Stimulated activated CD4-positive, alpha-beta T cell treated with anti-CD3 and anti-CD28 coated beads, Interleukin-15, amount 100 ng/mL, for 24 hours (primary cell): ENCODE measurements at regions not wholly inside any gene's neighbourhood (a gene's known extent, or its start where the extent isn't known, plus 50 kb on each side); places are given as distances from the start of the nearest gene placed in this dataset.

Experiments
- DNase-seq: peaks from one replicate; pipeline ENCODE4 v3.0.0-alpha.2; 2020

DNA sequence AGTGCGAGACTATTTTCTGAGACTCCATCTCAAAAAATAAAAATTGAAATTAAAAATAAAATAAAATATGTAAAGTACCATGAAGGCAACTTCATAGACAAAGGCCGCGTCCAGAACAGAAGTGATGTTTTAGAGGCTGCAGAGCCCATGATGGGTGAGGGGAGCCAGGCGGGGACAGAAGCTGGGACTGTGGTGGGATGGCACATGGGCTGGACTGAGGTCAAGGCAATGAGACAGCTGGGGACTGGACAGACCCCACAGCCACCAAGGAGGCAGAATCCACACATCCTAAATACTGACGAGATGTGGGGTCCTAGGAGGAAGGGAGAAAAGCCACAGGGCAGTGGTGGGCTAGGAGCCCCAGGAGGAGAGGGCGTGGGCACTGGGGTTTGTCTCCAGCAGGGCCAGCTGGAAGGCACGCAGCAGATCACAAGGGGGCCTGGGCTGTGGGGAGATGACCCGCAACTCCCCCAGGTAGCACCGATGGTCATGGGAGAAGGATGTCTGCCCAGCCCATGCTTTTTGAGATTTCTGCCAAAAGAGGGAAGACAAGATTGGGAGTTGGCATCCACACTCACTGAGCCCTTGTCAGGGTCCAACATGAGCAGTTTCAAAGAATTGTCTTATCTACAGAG, 74.3 kb downstream of the KCNF1 start:
- DNase-seq, result no peak

DNA sequence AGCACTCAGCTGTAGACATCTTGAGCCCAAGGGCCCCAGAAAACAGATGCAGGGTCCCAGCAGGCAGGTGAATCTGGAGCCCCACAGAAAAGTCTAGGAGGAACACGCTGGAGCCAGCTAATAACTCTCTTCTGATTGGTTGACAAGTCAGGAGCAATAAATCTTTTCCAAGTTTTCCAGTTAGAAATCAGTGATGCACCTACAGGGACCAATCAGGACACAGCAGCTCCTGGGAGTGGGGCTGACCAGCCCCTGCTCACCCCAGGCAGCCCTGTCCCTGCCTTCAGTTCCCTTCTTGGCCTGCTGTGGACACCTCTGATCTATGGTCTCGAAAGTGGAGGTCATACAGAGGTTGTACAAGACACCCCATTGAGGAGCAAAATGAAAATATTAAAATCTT, 75.7 kb downstream of the KCNF1 start:
- DNase-seq, result no peak

DNA sequence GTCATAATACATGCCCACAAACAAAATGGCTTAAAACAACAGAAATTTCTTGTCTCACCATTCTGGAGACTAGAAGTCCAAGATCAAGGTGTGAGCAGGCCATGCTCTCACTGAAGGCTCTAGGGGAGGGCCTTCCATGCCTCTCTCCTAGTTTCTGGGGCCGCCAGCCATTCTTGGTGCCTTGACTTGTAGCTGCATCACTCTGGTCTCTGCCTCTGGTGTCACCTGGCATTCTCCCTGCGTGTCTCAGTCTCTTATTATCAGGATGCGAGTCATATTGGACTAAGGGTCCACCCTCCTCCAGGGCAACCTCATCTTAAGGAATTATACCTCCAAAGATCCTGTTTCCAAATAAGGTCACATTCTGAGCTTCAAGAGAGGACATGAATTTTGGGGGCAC, 76.1 kb downstream of the KCNF1 start:
- no peak for DNase-seq

DNA sequence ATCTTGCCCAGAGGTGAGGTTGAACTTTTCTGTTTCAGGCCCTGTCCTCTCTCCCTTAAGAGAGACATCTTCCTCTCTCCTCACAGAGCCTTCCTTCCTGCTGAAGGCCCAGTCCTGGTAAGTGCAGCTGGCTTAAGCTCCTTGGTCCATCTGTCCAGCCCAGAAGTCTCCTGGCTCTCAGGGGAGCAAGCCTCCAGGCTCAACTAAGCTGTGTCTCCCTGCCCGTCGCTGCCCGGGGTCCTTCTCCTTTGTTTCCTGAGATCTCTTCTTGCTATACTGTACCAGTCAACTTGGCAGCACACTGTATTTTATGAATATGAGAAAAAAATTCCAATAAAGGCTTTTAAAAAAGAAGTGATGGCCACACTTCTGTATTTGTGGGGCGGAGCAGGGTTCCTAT, 77.4 kb downstream of the KCNF1 start:
- DNase-seq, result no peak

DNA sequence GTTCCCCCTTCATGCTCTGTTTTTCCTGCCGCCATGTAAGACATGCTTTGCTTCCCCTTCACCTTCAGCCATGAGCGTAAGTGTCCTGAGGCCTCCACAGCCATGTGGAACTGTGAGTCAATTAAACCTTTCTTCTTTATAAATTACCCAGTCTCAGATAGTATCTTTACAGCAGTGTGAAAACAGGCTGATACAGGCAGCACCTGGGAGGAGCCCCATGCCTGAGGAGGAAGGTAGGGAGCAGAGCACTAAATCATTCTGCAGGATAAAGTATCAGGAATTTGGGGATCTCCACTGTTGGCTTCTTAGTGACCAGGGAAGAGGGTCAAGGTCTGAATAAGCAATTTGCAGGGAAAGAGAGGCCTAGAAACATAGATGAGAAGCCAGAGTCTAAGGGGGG, 78.0 kb downstream of the KCNF1 start:
- no peak for DNase-seq

DNA sequence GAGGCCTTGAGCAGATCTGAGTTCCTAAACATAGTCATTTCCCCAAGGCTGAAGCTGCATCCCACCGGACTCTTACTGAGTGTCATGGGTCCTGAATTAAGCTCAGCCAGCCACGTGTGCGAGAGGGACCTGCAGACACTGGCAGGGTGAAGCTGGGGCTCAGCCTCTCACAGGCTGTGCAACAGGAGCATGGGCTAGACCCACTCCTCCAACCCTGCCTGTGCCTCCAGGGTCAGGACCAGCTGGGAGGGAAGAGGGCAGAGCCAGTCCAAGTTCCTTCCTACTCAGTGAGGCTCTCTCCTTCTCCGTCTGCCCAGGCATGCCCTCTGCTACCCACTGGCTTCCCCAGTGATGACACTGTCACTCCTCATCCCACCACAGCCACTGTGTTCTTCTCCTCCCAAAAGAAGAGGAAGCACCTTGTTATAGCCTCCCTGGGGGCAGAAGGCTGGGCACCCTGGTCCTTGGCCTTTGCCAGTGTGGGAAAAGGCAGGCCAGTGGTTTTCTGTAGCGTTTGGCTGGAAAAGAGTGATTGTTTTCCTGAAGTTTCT, 78.9 kb downstream of the KCNF1 start:
- DNase-seq, result no peak

DNA sequence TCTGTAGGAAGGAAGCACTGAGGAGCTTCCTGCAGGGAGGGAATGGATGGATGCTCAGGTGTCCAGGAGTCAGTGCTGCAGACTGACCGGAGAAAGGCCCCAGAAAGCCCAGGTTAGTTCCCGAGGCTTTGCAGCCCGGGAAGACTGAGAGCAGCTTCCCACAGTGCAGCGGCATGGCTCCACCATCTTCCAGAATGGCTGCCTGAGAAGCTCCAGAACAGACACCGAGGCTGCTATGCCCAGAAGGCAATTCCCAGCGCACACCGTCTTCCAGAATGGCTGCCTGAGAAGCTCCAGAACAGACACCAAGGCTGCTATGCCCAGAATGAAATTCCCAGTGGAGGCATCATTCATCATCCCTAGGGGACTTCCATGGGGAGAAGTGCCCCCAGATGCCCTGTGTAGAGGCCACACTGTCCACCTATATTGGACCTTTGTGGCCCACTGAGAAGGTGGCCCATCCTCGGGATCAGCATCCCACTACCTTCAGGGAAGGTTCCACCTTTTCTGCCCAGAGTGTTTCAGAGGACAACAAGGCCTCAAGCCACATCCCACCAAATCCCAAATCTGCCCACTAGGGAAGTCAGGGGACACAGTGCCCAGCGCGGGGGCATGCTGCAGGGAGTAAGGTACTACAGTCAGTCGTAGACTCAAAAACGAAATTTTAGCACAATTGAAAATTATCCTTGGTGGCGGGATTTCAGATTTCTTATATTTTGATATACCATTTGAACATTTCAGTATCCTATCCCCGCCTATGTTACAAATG, 80.5 kb downstream of the KCNF1 start:
- no peak for DNase-seq

DNA sequence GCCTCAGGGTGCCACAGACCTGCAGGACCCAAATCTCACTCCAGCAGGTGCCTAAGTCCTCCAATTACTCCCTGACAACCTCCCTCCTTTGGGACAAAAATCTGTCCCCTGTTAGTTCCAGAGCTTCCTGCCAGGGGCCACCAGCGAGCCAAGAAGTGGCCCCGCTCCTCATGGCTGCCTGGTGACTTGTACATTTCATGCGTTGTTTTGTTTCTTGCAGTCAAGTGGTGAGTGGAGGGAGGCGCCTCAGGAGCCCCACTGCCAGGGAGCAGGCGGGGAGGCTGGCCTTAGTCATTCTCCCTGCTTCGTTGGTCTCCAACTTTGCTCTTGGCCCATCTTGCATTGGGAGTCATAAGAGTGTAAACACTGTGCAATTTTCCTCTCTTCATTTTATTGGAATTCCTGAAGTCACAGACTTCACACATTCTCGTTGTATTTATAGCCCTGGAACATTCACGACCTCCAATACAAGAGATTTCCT, 81.3 kb downstream of the KCNF1 start:
- DNase-seq, result no peak

DNA sequence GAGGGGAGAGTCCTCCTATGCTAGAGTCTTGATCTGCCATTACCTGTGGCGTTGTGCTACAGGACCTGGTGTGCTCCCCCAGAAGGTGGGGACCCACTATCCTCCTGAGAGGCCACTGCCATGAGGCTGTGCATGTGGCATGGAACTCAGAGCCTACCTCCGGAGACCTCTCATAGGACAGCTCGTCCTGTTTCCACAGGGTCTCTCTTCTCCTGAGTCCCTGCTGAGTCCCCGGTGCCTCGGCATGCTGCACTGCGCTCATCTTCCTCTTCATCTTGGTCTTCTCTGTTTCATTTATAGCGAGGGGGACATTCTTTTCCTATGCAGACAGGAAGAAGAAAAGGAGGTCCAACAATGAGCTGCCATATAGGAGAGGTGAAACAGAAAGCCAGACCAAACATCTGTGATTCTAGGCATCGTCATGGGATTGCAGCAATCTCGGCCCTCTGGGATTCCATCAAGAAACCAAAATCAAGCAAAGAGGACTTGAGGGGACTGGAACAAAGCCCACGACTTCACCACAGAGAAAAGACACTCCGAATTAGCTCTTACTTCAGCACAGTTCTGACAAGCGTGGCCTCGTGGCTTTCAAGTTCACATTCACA, 83.7 kb downstream of the KCNF1 start:
- DNase-seq, result no peak

DNA sequence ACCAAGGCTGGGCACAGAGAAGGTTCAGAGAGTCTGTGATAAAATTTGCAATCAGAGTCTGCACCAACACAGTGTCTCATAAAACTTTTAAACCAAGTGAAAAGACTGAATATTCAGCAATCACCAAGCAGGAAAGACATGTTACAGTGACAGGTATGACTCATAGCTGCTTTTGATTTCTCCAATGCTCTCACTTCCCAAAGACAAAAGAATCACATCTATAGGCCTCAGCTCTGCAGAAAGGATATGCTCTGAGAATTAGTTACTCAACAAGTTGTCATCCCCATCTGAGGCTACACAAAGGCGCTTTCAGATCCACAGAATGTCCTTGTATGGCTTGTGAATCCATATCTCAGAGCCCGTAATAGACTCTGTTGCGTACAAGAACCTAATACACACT, 92.5 kb downstream of the KCNF1 start:
- DNase-seq, result no peak

DNA sequence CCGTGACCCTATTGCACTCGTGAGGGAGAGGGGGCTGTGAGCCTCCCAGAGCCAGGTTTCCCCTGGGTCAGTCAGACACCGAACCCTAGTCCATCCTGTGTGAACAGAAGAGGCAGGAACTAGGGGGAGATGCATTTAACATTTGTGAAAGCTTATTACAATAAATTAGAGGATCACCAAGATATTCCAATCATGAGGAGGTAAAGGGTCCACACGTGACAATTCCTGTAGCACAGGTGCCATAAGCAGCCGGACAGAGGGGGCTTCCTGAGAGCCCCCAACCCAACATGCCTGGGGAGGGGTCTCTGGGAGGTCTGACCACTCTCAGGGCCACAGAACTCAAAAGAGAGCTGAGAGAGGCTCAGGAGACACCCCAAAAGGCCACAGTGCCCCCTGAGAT, 93.3 kb downstream of the KCNF1 start:
- DNase-seq, result no peak

DNA sequence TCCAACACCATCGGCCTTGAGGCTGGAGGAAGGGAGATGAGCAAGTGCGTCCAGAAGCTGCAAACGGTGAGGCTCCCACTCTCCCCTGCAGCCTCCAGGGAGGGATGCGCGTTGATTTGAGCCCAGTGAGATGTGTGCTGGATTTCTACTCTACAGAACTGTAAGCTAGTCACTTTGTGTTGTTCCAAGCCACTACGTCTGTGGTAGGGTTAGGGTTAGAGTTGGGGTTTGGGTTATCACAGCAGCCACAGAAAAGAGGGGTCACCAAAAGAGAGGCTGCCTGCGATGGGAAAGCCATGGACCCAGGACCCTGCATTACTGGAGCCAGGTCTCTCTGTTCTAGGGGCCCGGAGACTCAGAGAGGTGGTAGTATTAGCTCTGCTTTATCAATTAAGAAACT, 94.5 kb downstream of the KCNF1 start:
- DNase-seq, result no peak

DNA sequence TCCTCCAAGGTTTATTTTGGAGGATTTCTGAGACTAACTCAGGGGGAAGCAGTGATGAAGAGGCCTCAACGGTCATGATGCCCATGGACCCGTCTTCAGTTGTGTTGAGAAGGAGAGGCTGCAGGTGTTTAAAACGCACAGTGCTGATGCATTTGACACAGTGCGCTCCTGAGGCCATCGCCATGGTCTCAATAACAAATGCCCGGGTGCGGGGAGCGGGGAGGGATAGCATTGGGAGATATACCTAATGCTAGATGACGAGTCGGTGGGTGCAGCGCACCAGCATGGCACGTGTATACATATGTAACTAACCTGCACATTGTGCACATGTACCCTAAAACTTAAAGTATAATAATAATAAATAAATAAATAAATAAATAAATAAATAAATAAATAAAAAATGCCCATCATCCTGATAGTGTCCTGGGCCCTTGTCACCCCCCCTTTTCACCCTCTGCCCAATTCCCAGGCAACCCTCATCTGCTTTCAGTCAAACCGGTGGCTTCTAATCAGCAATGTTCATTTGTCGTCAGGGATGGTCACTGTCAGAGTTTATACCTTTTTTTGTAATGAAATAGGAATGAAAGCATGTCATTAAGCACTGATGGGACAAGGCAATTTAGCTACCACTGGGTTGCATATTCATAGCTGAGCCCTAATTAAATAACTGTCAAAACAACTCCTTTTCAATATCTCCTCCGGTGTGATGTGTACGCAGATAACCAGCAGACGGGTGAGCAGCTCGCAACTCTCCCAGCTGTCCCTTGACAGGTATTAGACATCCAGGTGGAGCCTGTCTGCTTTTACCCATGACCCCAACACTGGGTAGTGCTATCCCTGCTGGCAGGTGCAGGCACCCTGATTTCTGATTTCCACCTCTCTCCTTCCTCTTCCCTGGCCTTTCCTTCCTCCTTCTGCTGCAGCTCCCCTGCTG, 95.9 kb downstream of the KCNF1 start:
- DNase-seq, result no peak

DNA sequence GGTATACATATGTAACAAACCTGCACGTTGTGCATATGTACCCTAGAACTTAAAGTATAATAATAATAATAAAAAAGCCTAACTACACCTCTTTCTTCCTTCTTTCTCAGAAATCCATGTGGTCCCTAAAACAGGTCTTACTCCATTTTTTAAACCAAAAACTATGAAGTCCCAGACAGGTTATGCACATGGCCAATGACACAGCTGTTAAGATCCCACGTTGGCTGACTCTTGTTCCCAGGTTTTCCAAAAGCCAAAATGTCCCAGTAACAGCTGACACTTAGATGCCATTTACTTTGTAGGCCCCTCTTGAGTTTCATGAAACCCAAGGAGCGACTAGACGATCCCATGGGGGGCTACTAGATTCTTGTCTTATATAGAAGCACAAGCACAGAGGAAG, 97.0 kb downstream of the KCNF1 start:
- no peak for DNase-seq

DNA sequence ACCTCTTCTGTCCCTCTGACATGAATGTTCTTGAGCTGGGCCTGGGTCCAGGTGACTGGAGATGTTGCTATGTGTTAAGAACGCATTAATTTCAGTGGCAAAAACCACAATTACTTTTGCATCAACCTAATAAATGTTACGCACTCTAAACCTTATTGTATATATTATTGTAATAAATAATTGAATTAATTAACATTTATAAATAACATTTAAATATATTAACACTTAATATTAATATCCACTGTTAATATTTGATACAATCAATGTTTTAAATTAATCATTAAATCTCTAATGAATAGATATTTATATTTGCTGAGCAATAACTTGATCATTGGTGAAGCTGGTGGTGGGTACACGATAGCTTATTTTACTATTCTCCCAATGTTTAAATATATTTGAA, 97.4 kb downstream of the KCNF1 start:
- no peak for DNase-seq

DNA sequence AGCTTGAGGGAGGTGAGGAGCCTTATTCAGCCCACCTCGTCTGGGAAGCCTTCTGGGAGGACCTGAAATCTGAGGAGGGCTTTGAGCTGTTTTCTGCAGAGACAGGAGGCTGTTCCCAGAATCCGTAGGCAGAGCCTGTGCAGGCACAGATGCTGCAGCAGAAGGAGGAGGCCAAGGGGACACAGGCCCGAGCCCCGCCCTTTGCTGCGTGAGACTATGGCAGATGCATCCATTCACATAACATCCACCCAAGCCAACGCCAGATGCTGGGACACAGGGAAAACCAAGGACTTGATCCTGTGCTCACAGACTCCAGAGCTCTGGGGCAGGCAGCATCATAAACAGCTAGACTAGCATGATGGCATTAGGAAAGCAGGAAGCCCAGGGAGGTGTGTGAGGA, 98.2 kb downstream of the KCNF1 start:
- no peak for DNase-seq

DNA sequence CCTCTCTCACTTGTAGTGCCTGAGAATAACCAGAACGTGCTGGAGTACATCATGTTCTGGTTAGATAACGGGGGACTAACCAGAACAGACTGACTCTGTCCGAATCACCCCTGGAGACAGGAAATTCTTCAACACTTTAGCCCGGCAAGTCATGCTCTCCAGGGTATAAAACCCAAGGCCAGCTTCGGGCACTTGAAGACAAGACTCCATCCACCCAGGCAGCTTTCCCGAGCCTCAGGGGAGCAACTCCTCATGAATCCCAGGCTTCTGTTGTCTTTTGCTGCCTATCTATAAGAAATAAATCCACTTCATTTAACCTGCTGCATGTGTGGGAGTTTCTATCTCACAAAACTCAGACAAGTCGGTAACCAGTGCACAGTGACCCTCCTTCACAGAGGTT, 99.6 kb downstream of the KCNF1 start:
- no peak for DNase-seq

DNA sequence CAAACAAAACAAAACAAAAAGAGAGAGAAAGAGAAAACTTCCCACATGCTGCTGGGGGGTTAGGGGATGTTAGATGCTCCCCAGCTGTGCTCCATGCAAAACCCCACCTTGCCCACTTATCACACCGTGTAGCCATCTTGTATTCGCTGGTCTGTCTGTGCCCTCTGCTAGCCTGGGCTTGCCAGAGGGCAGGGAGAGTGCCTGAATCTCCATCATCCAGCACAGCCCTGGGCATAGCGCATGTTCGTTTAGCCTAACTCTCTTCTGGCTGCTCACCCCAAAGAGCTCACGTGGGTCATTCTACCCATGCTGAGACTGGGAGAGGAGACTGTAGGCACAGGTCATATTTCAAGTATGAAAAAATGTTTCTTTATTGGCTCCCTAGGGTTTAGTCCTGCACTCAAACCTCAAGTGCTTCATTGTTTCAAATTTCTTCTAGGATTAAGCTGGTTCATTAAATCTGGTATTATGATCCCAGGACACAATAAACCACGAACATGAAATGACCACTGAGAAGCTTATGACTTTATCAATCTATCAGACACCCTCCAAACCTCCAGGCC, 100.5 kb downstream of the KCNF1 start:
- DNase-seq, result no peak

DNA sequence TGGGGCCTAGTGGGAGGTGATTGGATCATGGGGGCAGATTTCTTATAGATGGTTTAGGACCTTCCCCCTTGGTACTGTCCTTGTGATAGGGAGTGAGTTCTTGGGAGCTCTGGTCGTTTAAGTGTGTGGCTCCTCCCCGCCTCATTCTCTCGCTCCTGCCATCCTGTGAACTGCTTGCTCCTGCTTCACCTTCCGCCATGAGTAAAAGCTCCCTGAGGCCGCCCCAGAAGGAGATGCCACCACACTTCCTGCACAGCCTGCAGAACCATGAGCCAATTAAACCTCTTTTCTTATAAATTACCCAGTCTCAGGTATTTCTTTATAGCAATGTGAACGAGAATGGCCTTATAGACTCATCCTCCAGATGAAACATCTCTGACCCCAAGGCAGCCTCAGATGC, 101.5 kb downstream of the KCNF1 start:
- DNase-seq, result no peak

DNA sequence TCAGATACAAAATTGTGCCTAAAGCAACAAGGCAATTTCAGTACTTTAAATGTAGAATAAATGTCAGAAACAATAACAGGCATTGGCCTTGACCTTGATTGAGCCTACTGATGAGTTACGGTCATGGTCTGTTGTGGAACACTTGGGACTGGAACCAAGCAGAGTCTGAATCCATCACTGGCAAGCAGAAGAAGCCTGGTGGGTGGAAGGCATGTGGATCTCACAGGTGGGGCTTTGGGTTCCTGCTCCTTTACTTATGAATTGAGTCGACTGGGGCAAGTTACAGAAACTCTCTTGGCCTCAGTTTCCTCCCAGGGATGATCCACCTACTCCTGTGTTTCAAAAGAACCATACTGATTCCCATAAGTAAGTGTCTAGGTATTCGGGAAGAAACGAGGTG, 102.3 kb downstream of the KCNF1 start:
- DNase-seq, result no peak

DNA sequence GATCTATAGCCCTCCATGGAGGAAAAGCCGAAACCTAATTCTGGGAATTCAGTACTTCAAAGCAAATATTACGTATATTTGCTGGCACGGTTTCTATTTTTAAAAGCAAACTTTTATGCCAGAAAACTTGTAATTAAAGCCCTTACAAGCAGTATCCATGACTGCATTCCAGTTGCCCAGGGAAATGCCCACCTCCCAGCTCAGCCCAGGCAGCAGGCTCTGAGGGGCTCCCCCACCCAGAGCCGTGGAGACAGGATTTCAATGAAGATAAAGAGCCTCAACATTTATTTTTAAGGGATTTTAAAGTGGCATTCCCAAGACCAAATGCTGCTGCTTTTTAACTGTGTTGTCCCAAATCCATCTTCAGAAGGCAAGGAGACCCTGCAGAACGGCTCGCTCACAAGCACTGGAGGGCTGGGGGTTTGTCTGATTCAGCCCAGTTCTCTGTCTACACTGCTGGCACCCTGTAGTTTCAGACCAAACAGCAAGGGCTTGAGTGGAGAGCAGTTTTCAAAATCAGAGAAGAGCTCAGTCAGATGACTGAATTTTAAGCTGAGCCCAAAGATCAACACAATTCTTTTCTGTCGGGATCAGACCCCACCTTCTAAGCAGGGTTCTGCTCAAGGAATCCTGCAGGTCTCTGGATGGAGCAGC, 105.1 kb downstream of the KCNF1 start:
- no peak for DNase-seq

DNA sequence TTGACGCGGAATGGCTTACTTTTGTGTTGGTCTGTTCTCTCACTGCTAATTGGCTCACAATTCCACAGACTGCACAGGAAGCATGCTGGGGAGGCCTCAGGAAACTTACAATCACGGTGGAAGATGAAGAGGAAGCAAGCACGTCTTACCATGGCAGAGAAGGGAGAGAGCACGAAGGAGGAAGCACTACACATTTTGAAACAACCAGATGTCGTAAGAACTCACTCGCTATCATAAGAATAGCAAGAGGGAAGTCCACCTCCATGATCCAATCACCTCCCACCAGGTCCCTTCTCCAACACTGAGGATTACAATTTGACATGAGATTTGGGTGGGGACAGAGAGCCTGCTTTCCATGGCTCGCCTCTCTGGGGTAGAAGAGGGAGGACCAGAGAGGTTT, 106.2 kb downstream of the KCNF1 start:
- no peak for DNase-seq
